ENCODE measurements at regions not wholly inside any gene's neighbourhood (a gene's known extent, or its start where the extent isn't known, plus 50 kb on each side); places are given as distances from the start of the nearest gene placed in this dataset.

- no peak for DNase-seq
Observed at GRCh38 chr13:66068683-66069082, 1161.5 kb downstream of the PCDH9 start.

- no peak for DNase-seq
Observed at GRCh38 chr13:66048888-66049287, 1181.2 kb downstream of the PCDH9 start.

DNA sequence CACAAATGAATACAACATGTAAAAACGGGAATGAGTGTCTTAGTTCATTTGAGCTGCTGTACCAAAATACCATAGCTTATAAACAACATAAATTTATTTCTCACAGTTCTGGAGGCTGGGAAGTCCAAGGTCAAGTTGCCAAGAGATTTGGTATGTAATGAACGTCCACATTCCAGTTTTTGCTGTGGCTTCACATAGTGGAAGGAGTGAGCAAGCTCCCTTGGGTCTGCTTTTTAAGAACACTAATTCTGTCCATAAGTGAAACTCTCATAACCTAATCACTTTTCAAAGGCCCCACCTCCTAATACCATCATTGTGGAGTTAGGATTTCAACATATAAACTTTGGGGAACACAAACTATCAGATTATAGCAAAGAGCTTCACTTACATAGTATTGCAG is 1189.6 kb downstream of the PCDH9 start:
- no peak for DNase-seq

- no peak for DNase-seq
Observed at GRCh38 chr13:66037096-66037495, 1193.0 kb downstream of the PCDH9 start.

DNA sequence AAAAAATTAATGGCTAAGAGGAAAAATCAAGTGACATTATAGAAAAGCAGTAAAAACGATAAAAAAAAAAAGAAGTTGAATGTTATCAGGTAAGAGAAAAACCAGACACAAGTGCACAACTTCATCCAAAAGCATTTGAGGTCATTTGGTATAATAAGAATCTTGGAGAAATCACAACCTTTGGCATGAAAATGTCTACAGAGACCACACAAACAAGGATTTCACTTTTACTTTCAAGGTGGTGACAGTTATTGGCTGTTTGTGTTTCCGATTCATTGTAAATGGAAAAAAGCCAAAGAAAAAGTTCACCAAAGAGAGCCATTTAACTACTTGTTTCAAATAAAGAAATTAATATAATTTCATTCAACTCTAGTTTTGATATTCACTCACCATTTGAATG is 1193.5 kb downstream of the PCDH9 start:
- DNase-seq, result no peak

GRCh38 chr13:66036024-66036614 is 1194.0 kb downstream of the PCDH9 start:
- DNase-seq, result peak; percentile 1

GRCh38 chr13:66033924-66034323 is 1196.2 kb downstream of the PCDH9 start:
- DNase-seq, result no peak

GRCh38 chr13:66021846-66022245 is 1208.3 kb downstream of the PCDH9 start:
- no peak for DNase-seq

- DNase-seq, result no peak
Observed at GRCh38 chr13:66014771-66015170, 1215.4 kb downstream of the PCDH9 start.

- DNase-seq, result no peak
Observed at GRCh38 chr13:66009241-66009640, 1220.9 kb downstream of the PCDH9 start.

- no peak for DNase-seq
Observed at GRCh38 chr13:66003558-66003957, 1226.6 kb downstream of the PCDH9 start.

DNA sequence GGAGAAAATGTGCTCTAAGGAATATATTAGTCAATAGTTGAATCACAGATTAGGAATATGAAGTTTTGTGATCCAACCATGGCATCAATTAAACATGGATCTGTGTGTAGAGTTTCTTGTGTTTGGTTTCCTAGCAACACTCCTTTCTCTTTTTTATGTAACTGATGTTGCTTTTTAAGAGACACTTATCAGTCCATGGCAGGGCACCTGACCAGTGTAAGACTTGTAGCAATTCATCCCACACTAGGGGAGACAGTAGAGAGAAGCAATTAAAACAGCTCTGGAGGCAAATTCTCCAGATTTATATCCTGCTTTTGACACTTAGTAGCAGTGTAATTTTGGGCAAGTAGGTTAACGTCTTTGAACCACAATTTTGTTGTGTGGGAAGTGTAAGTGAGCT is 1229.0 kb downstream of the PCDH9 start:
- peak; percentile 1 for DNase-seq

DNA sequence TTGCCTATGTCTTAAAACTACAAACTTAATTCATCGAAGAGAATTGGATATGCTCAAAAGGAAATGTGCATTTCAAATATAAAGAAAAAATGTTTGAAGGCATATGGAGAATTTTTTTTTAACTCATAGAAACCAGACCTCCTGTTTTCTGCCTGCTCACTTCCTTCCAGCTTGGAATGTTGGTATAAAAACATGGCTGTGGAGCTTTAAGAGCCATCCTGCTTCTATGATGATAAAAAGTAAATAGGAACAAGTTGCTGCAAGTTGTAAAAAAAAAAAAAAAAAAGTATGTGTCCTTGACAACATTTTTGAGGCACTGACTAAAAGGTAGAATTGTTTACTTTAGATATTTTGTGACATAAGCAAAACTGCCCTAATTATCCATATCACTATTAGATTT is 1230.7 kb downstream of the PCDH9 start:
- DNase-seq, result no peak

DNA sequence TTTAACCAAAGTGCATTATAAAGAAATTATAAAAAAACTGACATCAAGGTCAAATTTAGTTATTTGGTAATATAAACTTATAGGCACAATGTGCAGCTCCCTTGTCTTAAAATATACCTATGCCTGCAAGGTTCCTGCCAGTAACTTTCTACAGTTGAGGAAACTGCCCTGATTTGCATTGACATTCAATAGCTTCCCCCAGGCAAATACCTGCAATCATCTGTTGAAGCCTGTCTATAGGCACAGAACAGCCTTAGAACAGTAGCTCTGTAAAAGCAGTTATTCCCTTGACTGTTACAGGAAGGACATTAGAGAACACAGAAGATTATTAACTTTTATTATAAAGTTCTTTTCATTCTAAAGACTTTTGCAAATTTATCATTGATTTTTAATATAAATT is 1239.5 kb downstream of the PCDH9 start:
- DNase-seq, result no peak

- DNase-seq, result peak; percentile 17
Observed at GRCh38 chr13:65985612-65986011, 1244.5 kb downstream of the PCDH9 start.

DNA sequence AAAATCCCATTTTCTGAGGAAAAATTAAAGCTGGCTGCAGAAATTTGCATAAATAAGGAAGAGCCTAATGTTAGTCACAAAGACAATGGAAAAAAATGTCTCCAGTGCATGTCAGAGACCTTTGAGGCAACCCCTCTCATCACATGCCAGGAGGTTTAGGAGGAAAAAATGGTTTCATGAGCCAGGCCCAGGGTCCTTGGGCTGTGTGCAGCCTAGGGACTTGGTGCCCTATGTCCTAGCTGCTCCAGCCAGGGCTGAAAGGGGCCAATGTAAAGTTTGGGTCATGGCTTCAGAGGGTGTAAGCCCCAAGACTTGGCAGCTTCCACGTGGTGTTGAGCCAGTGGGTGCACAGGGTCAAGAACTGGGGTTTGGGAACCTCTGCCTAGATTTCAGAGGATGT is 1252.6 kb downstream of the PCDH9 start:
- no peak for DNase-seq

DNA sequence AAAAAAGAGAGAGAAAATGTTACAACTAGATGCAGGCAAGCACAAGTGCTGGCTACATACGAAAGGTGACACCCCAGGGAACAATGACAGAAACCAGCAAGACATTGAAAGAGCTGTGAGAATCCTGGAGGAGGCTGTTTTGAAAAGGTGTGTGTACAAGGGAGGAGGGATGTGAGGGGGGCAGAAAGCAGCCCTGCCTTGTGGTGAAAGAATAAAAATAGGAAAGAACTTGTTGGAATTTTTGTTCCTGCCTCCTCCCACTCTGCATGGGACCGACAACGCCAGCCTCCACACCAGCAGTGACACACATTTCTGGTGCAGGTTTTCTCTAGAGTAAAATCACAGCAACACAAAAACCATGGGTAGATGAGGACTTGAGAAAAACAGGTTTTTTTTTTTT is 1258.6 kb downstream of the PCDH9 start:
- DNase-seq, result no peak

- peak; percentile 61 for DNase-seq
Observed at GRCh38 chr13:65966991-65967451, 1263.1 kb downstream of the PCDH9 start.

DNA sequence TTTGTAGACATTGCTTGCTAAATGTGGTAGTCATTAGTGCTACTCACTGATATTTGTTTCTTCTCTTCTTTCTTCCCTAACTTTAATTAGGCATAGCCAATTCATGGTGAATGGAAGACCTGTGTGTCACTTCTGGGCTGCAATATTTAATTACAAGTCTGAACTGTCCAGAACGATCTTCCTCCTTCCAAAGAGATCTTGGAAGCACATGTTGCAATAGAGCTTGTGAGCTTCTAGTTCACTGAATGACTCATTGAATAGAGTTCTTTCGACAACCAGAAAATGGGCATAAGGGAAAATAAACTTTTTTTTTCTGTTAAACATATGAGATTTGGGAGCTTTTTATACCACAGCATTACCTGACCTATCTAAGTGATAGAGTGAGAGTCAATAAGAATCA is 1264.6 kb downstream of the PCDH9 start:
- DNase-seq, result no peak

GRCh38 chr13:65964672-65965071 is 1265.5 kb downstream of the PCDH9 start:
- peak; percentile 9 for DNase-seq

DNA sequence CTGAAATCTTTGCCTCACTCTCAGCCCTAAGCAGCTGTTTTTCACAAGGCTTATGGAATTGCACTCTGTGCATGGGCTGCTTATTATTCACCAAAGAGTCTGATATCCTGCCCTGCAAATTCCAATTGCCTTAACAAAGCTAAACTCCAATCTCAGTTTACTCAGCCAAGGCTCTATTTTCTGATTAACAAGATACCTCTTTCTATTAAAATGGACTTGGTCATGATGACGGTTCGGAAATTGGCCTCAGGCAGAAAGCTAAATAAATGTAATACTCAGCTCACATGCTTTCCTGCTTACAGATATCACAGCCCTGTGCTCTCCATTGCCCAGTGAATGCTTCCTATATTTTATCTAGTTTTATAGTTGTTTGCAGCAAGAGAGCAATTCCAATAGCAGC is 1270.8 kb downstream of the PCDH9 start:
- DNase-seq, result no peak

GRCh38 chr13:65946387-65946786 is 1283.7 kb downstream of the PCDH9 start:
- DNase-seq, result no peak

DNA sequence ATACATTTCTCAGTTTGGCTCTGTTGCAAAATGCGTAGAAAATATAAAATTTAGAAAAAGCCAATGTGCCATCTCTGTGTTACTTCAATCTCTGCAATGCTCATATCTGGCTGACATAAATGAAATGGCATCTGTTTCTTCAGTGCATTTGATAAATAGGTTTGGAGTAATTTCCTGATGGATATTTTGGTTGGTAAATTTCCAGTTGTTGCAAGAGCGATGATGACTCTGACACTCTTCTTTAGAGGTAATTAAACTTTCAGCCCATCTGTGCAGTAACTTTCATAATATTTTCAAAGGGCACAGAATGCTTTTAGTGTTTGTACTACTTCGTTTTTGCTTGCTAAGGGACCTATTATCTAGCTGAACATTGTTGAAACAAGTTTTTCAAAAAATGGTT is 1286.4 kb downstream of the PCDH9 start:
- DNase-seq, result no peak

DNA sequence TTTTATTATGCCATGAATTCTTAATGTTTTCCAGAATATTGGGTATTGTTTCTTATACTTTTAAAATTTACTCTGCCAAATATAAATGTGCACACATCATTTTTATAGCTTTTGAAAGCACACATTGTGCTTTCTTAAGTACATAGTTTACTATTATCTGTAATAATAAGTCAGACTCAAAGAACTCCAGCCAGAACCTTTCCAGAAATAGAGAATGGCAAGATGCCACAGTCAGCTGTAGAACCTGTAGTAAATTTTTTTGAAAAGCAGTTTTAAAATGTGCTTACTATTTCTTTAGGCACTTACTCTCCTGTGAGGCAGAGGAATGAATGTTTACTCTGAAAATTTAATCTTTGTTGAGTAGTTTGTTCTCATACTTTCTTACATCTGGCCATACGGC is 1287.1 kb downstream of the PCDH9 start:
- DNase-seq, result no peak

GRCh38 chr13:65940720-65941119 is 1289.4 kb downstream of the PCDH9 start:
- DNase-seq, result peak; percentile 0

GRCh38 chr13:65937251-65937650 is 1292.9 kb downstream of the PCDH9 start:
- no peak for DNase-seq

Measured in DMS53 (cell line).